H1 (cell line): ENCODE measurements at regions not wholly inside any gene's neighbourhood (a gene's known extent, or its start where the extent isn't known, plus 50 kb on each side); places are given as distances from the start of the nearest gene placed in this dataset.

Experiments
- CTCF ChIA-PET: fragments of 300-600 bp; sonication (Branson Sonifier 250); formaldehyde crosslinking; loops from one replicate; lab custom pipeline; 2021; ENCODE audit not compliant: partially characterized antibody; lab: Charles Lee
- POLR2A ChIA-PET: fragments of 300-600 bp; sonication (Branson Sonifier 250); formaldehyde crosslinking; loops from one replicate; lab custom pipeline; 2021; ENCODE audit warnings: inconsistent platforms; ENCODE audit not compliant: partially characterized antibody; lab: Charles Lee
- DNase-seq, 2 experiments: peaks; one replicate each; pipeline versions ENCODE4 v3.0.0 to v3.0.0-alpha.2; 2010 to 2022; ENCODE audit warnings: low spot score in 2 of 2, low read depth in 1 of 2, mixed read lengths in 1 of 2
- FAIRE-seq: peaks from 2 replicates; lab custom pipeline; 2011; peaks lifted over from hg19 to GRCh38; lab: Jason Lieb, UNC
- H2AFZ ChIP-seq: 2 replicates; pipeline ENCODE4 v1.8.1; 2012; ENCODE audit warnings: low read length, inconsistent platforms
- H2AK5ac ChIP-seq: 2 replicates; pipeline ENCODE4 v1.6.1; 2013; ENCODE audit warnings: low read depth, low read length
- H2BK120ac ChIP-seq: replicated peaks from 2 replicates; pipeline ENCODE3; 2013; ENCODE audit warnings: low read depth, low read length, inconsistent platforms
- H2BK12ac ChIP-seq: 2 replicates; pipeline ENCODE4 v1.6.1; 2013; ENCODE audit warnings: low read depth, low read length
- H2BK15ac ChIP-seq: 2 replicates; pipeline ENCODE4 v1.6.1; 2013; ENCODE audit warnings: low read length
- H2BK20ac ChIP-seq: 2 replicates; pipeline ENCODE4 v1.6.1; 2013; ENCODE audit warnings: low read length
- H2BK5ac ChIP-seq: 2 replicates; pipeline ENCODE4 v1.6.1; 2013; ENCODE audit warnings: low read depth, low read length
- H3K14ac ChIP-seq: 2 replicates; pipeline ENCODE4 v1.6.1; 2013; ENCODE audit warnings: inconsistent platforms; ENCODE audit not compliant: insufficient read length
- H3K18ac ChIP-seq: 2 replicates; pipeline ENCODE4 v1.6.1; 2013; ENCODE audit warnings: low read length; ENCODE audit errors: extremely low read depth
- H3K23ac ChIP-seq: 2 replicates; pipeline ENCODE4 v1.6.1; 2013; ENCODE audit warnings: inconsistent platforms; ENCODE audit not compliant: insufficient read length
- H3K23me2 ChIP-seq: 2 replicates; pipeline ENCODE4 v1.6.1; 2013; ENCODE audit warnings: low read depth, low read length
- H3K27ac ChIP-seq: 2 replicates; pipeline ENCODE4 v1.6.1; 2011; ENCODE audit warnings: low read depth, low read length, inconsistent platforms
- H3K27me3 ChIP-seq, 4 experiments: replicated peaks in 1 of 4; 1 replicate in 1 of 4; 2 replicates in 3 of 4; pipeline versions ENCODE4 v1.6.1 to v1.8.1; 2011 to 2013; ENCODE audit warnings: low read length in 3 of 4, mild to moderate bottlenecking in 3 of 4, inconsistent platforms in 2 of 4, mixed read lengths in 2 of 4, moderate library complexity in 1 of 4; ENCODE audit not compliant: control insufficient read depth in 3 of 4, insufficient read depth in 3 of 4; ENCODE audit errors: extremely low read depth in 1 of 4
- H3K36me3 ChIP-seq, 4 experiments: 2 replicates each; pipeline versions ENCODE4 v1.6.1 to v1.8.1; 2011 to 2013; ENCODE audit warnings: mild to moderate bottlenecking in 4 of 4, low read length in 3 of 4, moderate library complexity in 2 of 4, control low read depth in 1 of 4, inconsistent platforms in 1 of 4; ENCODE audit not compliant: insufficient read depth in 4 of 4, control insufficient read depth in 2 of 4
- H3K4ac ChIP-seq: replicated peaks from 2 replicates; pipeline ENCODE3; 2013; ENCODE audit warnings: low read length, low read depth, mixed read lengths, inconsistent platforms; ENCODE audit not compliant: insufficient read length
- H3K4me1 ChIP-seq, 4 experiments: replicated peaks in 1 of 4; 1 replicate in 1 of 4; 2 replicates in 3 of 4; pipeline versions ENCODE4 v1.6.1 to v1.8.1; 2011 to 2013; ENCODE audit warnings: low read length in 3 of 4, inconsistent platforms in 2 of 4, mixed read lengths in 1 of 4; ENCODE audit not compliant: insufficient read depth in 4 of 4, control insufficient read depth in 3 of 4
- H3K4me2 ChIP-seq, 2 experiments: 2 replicates each; pipeline versions ENCODE4 v1.6.1 to v1.8.1; 2011 to 2013; ENCODE audit warnings: low read depth in 2 of 2, low read length in 2 of 2, control low read depth in 1 of 2, inconsistent platforms in 1 of 2, mild to moderate bottlenecking in 1 of 2; ENCODE audit not compliant: insufficient read depth in 1 of 2
- H3K4me3 ChIP-seq, 4 experiments: fragments of 200-600, 300-600 bp in 1 of 4; sonication (generic), shearing (Covaris generic), sonication (Bioruptor Twin) in 1 of 4; 2 replicates each; pipeline versions ENCODE4 v1.5.1 to v1.8.1; 2011 to 2016; ENCODE audit warnings: low read length in 4 of 4, low read depth in 3 of 4, control low read depth in 2 of 4, inconsistent platforms in 2 of 4, mild to moderate bottlenecking in 2 of 4, mixed read lengths in 1 of 4, moderate library complexity in 1 of 4; ENCODE audit not compliant: insufficient read depth in 2 of 4; ENCODE audit errors: extremely low read depth in 1 of 4
- H3K56ac ChIP-seq: replicated peaks from 2 replicates; pipeline ENCODE3; 2013; ENCODE audit warnings: low read depth, mild to moderate bottlenecking, mixed read lengths, low read length, inconsistent platforms; ENCODE audit not compliant: insufficient read length
- H3K79me1 ChIP-seq: 2 replicates; pipeline ENCODE4 v1.6.1; 2013; ENCODE audit warnings: low read depth, low read length, control low read depth
- H3K79me2 ChIP-seq, 2 experiments: 2 replicates each; pipeline versions ENCODE4 v1.6.1 to v1.8.1; 2012 to 2013; ENCODE audit warnings: low read length in 2 of 2, mild to moderate bottlenecking in 2 of 2, inconsistent platforms in 1 of 2; ENCODE audit not compliant: insufficient read depth in 2 of 2, control insufficient read depth in 1 of 2
- H3K9ac ChIP-seq, 4 experiments: replicated peaks in 1 of 4; 1 replicate in 1 of 4; 2 replicates in 3 of 4; pipeline versions ENCODE4 v1.6.1 to v1.8.1; 2011 to 2013; ENCODE audit warnings: low read depth in 3 of 4, low read length in 3 of 4, control low read depth in 2 of 4, mild to moderate bottlenecking in 2 of 4, moderate library complexity in 2 of 4, inconsistent platforms in 1 of 4; ENCODE audit errors: extremely low read depth in 1 of 4
- H3K9me3 ChIP-seq, 2 experiments: 2 replicates each; pipeline versions ENCODE4 v1.6.1 to v1.8.1; 2012 to 2013; ENCODE audit warnings: mild to moderate bottlenecking in 2 of 2, moderate library complexity in 2 of 2, control low read depth in 1 of 2, inconsistent platforms in 1 of 2, low read depth in 1 of 2, low read length in 1 of 2, mixed read lengths in 1 of 2; ENCODE audit not compliant: insufficient read depth in 2 of 2
- H4K20me1 ChIP-seq, 2 experiments: replicated peaks in 1 of 2; 2 replicates each; pipeline versions ENCODE3 to v1.8.1; 2011 to 2013; ENCODE audit warnings: inconsistent platforms in 2 of 2, low read length in 2 of 2, mild to moderate bottlenecking in 1 of 2; ENCODE audit not compliant: insufficient read depth in 2 of 2, control insufficient read depth in 1 of 2
- H4K5ac ChIP-seq: 2 replicates; pipeline ENCODE4 v1.6.1; 2013; ENCODE audit warnings: low read length, low read depth, mixed read lengths, inconsistent platforms; ENCODE audit not compliant: insufficient read length
- H4K8ac ChIP-seq: 2 replicates; pipeline ENCODE4 v1.8.0; 2013; ENCODE audit warnings: mild to moderate bottlenecking, moderate library complexity, low read length, inconsistent platforms; ENCODE audit not compliant: insufficient read depth; ENCODE audit errors: extremely low read depth
- H4K91ac ChIP-seq: replicated peaks from 2 replicates; pipeline ENCODE3; 2013; ENCODE audit warnings: low read length, mixed read lengths, inconsistent platforms; ENCODE audit not compliant: insufficient read length
- CBX5 ChIP-seq: fragments of 300-800, 300-1000 bp; sonication (generic); IDR thresholded peaks from 2 replicates; pipeline ENCODE4 v1.7.1; 2016; ENCODE audit warnings: antibody characterized with exemption, low read length, low read depth
- EZH2 ChIP-seq: fragments of 200-600 bp; sonication (generic); IDR thresholded peaks from 2 replicates; pipeline ENCODE4 v1.7.1; 2012; ENCODE audit warnings: low read depth, mild to moderate bottlenecking, moderate library complexity, low read length, inconsistent platforms; ENCODE audit not compliant: severe bottlenecking
- FOSL1 ChIP-seq: IDR thresholded peaks from 2 replicates; pipeline ENCODE4 v1.6.1; 2011; ENCODE audit warnings: mild to moderate bottlenecking, low read depth, low read length, moderate library complexity; ENCODE audit not compliant: insufficient read depth
- GABPA ChIP-seq: IDR thresholded peaks from 2 replicates; pipeline ENCODE4 v1.6.1; 2011; ENCODE audit warnings: mild to moderate bottlenecking, low read length, moderate library complexity, borderline replicate concordance; ENCODE audit not compliant: insufficient read depth
- RNF2 ChIP-seq: fragments of 200-900, 300-1000 bp; sonication (generic); IDR thresholded peaks from 2 replicates; pipeline ENCODE4 v1.7.1; 2016; ENCODE audit warnings: borderline replicate concordance, low read depth, mild to moderate bottlenecking, antibody characterized with exemption, low read length; ENCODE audit not compliant: poor library complexity, severe bottlenecking; ENCODE audit errors: missing control alignments
- RXRA ChIP-seq: IDR thresholded peaks from 2 replicates; pipeline ENCODE4 v1.6.1; 2011; ENCODE audit warnings: low read depth, mild to moderate bottlenecking, low read length, moderate library complexity; ENCODE audit not compliant: insufficient read depth
- SIX5 ChIP-seq: IDR thresholded peaks from 2 replicates; pipeline ENCODE4 v1.6.1; 2011; ENCODE audit warnings: mild to moderate bottlenecking, low read depth, low read length
- SP4 ChIP-seq: IDR thresholded peaks from 2 replicates; pipeline ENCODE4 v1.6.1; 2012; ENCODE audit warnings: low read length, inconsistent platforms
- TEAD4 ChIP-seq: IDR thresholded peaks from 2 replicates; pipeline ENCODE4 v1.6.1; 2012; ENCODE audit warnings: low read depth, low read length, inconsistent platforms, mixed read lengths
- WGBS, 2 experiments: shearing (Covaris generic) in 1 of 2; methylation state at CpG; one replicate each; pipeline versions ENCODE4 v1.1.6 to v1.1.7; 2013 to 2015; ENCODE audit warnings: low lambda C conversion rate in 2 of 2, mixed read lengths in 2 of 2, inconsistent platforms in 1 of 2, low coverage in 1 of 2, missing lambda C conversion rate in 1 of 2; ENCODE audit not compliant: insufficient replicate concordance in 2 of 2, insufficient coverage in 1 of 2, insufficient read length in 1 of 2; ENCODE audit errors: extremely low coverage in 1 of 2, missing lambda C conversion rate in 1 of 2; 5-methylcytosine and 5-hydroxymethylcytosine counted together

- Histone ChIP-seq H4K91ac (no peak overlapping the region), H3K56ac (no peak overlapping the region), H3K14ac (no peak overlapping the region), H3K79me1 (no peaks in the 10 kb centered on the region), H3K36me3 (no peaks in the 10 kb centered on the region), H4K8ac (no peak overlapping the region; the same call in 1 of the 2 replicates), H3K4me2 (peak overlapping the region; percentile 74 to 78; a peak in 3 of 4 replicates), H3K9me3 (no peaks in the 10 kb centered on the region), H3K4me3 (peak overlapping the region in 1 of 4 experiments; percentile 58; a peak in 1 of 8 replicates), H2BK15ac (no peak overlapping the region), H2BK120ac (no peak overlapping the region), H3K23ac (no peak overlapping the region), H2BK20ac (no peak overlapping the region), H2AK5ac (no peak overlapping the region), H3K79me2 (no peaks in the 10 kb centered on the region), H4K20me1 (no peaks in the 10 kb centered on the region), H3K4me1 (peaks cover 2 to 9% (median 4%) of the 10 kb centered on the region in 4 experiments; a peak in 5 of 7 replicates), H3K27me3 (no peaks in the 10 kb centered on the region), H3K23me2 (0 out of 2 replicates have a peak, but pooled peaks cover 2% of the 10 kb centered on the region), H3K9ac (no peak overlapping the region), H2BK5ac (no peak overlapping the region), H4K5ac (no peak overlapping the region), H2AFZ (peak overlapping the region; percentile 82), H2BK12ac (no peak overlapping the region), H3K27ac (no peak overlapping the region), H3K4ac (no peak overlapping the region), H3K18ac (no peak overlapping the region)
- POLR2A ChIA-PET = interaction anchor here (0.6 kb wide), 1 partner anchor 764 kb away, joined by 3 read pairs; no protein-coding TSS in a partner anchor
- TF ChIP-seq TEAD4 (no peak), SIX5 (no peak), CBX5 (no peak), RXRA (no peak), SP4 (no peak), GABPA (no peak), RNF2 (no peak), FOSL1 (no peak), EZH2 (no peak)
- 66% methylated on average over 14 of the region's 14 CpGs; no CpG with 5 or more reads in 1 of the 2 experiments for WGBS, 2 experiments
- CTCF ChIA-PET = interaction anchor here (0.6 to 2.2 kb wide), 14 partner anchors 8 to 425 kb away, joined by 3 to 7 read pairs (median 4); partner anchors contain the start of gene HIBCH
- FAIRE-seq (no peak), DNase-seq (peak in 1 of 2 experiments; percentile 46)
These were observed 57.5 kb upstream of the MSTN start for GRCh38 chr2:190119923-190120590.
